Stimulated activated naive CD4-positive, alpha-beta T cell treated with Interleukin-2 at 50 U/mL for 16 hours (primary cell): ENCODE measurements at regions not wholly inside any gene's neighbourhood (a gene's known extent, or its start where the extent isn't known, plus 50 kb on each side); places are given as distances from the start of the nearest gene placed in this dataset.

Experiments used
- DNase-seq: peaks from one replicate; lab custom pipeline; 2025; lab: John Stamatoyannopoulos, UW

- DNase-seq = no peak
Measured at GRCh38 chr11:69970785-69971535, 107.2 kb upstream of the ANO1 start.

GRCh38 chr11:69971741-69972140 is 106.4 kb upstream of the ANO1 start:
- no peak for DNase-seq

- DNase-seq = no peak
Measured at GRCh38 chr11:69972351-69972802, 105.7 kb upstream of the ANO1 start.

GRCh38 chr11:69974528-69974927 is 103.6 kb upstream of the ANO1 start:
- no peak for DNase-seq

GRCh38 chr11:69975822-69976221 is 102.3 kb upstream of the ANO1 start:
- no peak for DNase-seq

- no peak for DNase-seq
Measured at GRCh38 chr11:69976794-69977193, 101.3 kb upstream of the ANO1 start.

- no peak for DNase-seq
Measured at GRCh38 chr11:69977951-69978350, 100.2 kb upstream of the ANO1 start.

- no peak for DNase-seq
Measured at GRCh38 chr11:69978841-69979614, 99.1 kb upstream of the ANO1 start.

- DNase-seq = no peak
Measured at GRCh38 chr11:69979632-69980031, 98.5 kb upstream of the ANO1 start.

GRCh38 chr11:69981119-69981784 is 96.9 kb upstream of the ANO1 start:
- no peak for DNase-seq

GRCh38 chr11:69982690-69983570 is 95.2 kb upstream of the ANO1 start:
- no peak for DNase-seq

GRCh38 chr11:69983571-69983877 is 94.6 kb upstream of the ANO1 start:
- no peak for DNase-seq

GRCh38 chr11:69983897-69984438 is 94.1 kb upstream of the ANO1 start:
- DNase-seq = no peak

GRCh38 chr11:69984457-69985261 is 93.5 kb upstream of the ANO1 start:
- no peak for DNase-seq

- no peak for DNase-seq
Measured at GRCh38 chr11:69985331-69985640, 92.8 kb upstream of the ANO1 start.

GRCh38 chr11:69985641-69986439 is 92.3 kb upstream of the ANO1 start:
- DNase-seq = no peak

GRCh38 chr11:69986440-69986787 is 91.7 kb upstream of the ANO1 start:
- no peak for DNase-seq

GRCh38 chr11:69986830-69987229 is 91.3 kb upstream of the ANO1 start:
- no peak for DNase-seq

- DNase-seq = no peak
Measured at GRCh38 chr11:69992026-69992425, 86.1 kb upstream of the ANO1 start.

- no peak for DNase-seq
Measured at GRCh38 chr11:69992943-69993694, 85.0 kb upstream of the ANO1 start.
